Activated CD4-positive, alpha-beta T cell treated with anti-CD3 and anti-CD28 coated beads, Interleukin-2, amount 50 U/mL, for 24 hours (primary cell): ENCODE measurements at regions not wholly inside any gene's neighbourhood (a gene's known extent, or its start where the extent isn't known, plus 50 kb on each side); places are given as distances from the start of the nearest gene placed in this dataset.

ENCODE experiments used
- DNase-seq, 2 donors: peaks; one replicate each; pipeline ENCODE4 v3.0.0-alpha.2; 2020; ENCODE audit warnings: low read depth in 1 of 2, low spot score in 1 of 2

DNA sequence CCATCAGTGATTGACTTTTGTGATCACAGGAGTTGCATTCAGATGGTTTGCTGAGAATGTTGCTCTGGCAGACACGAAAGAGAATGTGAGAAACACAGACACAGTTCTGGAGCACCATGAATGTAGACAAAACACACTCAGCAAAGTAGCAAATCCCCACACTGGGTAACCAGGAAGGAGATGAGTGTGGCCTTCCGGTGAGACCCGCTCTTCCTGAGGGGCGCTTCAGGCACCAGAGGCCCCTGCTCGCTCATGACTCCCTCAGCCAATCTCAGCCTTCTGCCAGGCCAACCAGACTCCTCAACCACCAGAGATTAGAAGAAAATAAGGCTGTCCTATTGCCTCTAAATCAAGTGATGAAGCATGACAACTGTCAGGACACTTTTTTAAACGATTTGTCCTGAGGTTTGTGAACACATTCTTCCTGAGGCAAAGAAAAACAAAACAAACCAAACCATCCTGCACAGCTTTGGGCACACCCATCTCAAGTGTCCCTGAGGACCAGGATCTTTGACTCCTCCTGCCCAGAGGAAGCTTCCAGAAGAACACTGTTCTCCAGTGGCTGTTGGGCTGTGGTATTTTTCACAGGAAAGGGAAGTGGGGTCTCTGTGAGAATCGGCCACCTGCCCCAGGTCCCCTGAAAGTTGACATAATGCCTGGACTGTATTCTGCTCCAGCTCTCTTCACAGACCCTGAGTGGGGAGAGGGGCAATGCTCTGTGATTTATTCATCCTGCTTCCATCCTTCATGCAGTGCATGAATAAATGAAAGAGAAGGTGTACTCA, 152.8 kb downstream of the BCL11A start:
- DNase-seq: no peak

DNA sequence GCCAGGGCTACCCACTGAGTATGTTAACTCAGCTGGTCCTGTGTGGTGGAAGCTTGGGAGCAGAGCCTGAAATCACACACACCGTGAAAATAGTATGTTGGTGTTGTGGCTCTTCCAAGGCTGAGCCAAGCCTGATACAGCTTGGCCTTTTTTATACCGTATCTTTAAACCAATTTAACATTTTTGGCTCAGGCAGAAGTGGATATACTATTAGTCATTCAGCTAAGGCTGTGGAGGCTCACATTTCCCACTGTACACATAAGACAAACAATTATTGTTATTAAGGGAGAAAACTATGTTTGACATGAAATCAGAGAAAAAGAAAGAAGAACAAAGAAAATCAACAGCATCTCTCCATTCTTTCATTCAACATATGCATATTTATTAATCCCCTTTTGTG, 159.0 kb downstream of the BCL11A start:
- DNase-seq: no peak

DNA sequence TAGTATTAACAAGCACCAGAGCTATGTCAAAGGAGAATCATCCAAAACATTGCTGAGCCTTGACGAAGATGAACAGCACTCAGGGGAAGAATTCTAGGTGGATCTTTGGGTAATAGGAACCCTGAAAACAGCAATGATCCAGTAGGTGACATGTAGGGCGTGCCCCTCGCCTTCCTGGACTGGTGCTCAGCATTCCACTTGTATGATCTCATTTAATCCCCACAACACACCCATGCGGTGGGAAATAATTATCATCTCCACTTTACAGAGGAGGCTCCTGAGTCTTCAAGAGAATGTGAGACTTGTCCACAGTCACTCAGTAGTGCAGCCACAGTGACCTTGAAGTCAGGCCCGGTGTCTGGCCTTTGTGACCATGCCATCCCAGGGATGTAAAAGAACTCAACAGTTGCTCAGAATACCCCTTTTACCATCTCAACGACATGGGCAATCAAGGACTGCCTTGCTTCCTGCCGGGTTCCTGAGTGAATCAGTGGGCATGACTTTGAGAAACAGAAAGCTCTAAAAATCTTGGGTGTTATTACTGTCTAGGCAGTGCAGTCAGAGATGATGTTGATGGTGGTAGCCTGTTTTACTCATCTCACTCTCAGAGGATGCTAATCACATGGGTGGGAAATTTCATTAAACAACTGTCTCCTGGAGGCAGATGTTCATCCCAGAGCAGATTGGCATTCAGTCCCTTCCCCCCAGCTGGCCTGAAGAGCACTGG, 161.6 kb downstream of the BCL11A start:
- no peak for DNase-seq

DNA sequence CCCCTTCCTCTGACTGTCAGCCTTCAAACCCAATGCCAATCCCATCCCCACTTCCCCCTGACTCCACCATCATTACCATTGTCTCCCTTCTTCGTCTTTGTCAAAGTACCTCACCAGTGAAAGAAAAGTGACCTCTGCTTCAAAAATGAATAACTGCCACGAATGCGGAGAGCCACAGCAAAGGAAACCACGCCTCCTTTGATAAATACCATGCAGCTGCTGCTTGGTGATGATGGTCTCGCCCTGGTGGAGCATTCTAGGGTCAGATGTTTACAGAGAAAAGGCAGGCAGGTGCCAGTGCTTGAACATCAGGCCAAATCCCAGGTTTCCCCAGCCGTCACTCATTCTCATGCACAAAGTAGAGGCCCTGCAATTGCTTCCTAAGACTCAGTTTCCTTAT, 162.2 kb downstream of the BCL11A start:
- DNase-seq: no peak

DNA sequence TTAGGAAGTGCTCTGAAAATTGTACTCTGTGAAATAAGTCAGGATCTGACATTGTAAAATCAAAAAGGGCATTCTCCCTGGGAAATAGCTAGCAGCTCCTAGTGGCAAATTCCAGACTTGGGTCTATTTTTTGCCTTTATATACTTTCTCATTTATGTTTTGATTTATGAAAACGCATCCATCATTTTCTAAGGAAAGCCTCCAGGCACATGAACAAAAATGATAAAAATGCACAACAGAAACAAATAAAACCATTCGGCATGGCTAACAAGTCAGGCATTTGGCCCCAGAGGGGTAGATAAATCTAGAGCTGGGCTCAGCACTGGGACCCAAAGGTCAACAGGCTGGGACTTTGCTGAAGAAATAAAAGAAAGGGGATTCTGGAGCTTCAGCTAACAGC, 167.0 kb downstream of the BCL11A start:
- DNase-seq: no peak

DNA sequence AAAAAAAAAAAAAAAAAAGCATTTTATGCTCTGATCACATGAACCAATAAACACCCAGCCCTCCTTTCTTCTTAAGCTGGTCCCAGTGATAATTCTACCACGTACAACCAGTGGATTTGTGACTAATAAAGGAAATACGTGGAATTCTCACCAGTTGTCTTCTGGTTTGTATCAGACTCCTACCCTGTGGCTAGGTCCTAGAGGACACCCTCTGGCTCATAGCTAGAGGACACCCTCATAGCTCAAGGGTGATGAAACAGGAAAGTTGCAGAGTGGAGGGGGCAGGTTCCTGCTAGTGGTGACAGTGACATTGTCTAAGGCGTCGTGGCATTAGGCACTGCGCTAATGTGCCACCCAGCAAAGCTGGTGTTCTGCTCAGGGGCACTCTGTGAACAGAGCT, 167.8 kb downstream of the BCL11A start:
- DNase-seq: no peak

DNA sequence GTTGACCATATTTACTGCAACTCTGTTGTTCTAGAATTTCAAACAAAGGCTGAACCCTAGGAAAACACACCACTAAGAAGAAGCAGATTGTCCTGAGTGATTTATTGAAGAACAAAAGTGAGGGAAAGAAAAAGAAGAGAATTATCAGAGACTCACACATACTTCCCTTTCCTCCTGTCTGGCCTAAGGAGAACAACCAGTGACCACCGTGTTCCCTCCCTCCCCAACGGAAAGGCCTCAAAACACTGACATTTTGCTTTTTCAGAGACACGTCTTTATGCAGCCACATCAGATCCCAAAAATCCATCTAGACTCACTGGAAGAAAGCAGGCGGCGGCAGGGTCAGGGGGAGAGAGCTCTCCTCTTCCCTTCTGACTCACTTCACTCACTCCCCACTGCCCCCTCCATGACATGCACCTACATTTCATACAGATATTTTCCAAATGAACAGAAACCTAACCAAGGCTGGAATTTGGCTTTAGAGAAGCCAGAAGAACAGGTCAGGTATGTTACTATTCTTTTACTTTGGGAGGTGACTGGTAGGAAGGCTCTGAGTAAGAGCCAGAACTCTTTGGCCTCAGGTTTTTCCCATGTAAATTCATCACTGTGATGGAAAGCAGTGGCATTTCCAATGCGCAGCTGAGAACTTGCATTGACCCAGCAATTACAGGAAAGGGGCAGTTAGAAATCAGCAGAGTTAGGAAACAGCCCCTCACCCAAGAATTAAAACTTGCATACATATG, 169.9 kb downstream of the BCL11A start:
- no peak for DNase-seq

DNA sequence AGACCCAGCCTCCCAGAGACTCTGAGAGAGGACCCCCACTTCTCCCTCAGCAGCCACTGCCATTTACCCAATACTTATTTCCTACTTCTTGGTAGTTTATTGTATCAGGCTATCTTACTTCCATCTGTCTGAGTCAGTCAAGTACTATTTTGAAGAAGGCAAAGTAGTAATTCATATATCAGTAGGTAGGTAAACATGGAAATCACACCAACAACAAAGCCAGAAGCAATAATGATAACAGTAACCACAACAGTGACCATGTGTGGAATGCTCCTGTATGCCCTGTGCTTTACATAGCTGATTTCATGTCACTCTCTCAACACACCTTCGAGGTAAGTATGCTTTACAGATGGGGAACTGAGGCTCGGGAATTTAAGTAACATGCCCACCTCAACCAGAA, 173.0 kb downstream of the BCL11A start:
- DNase-seq: no peak

DNA sequence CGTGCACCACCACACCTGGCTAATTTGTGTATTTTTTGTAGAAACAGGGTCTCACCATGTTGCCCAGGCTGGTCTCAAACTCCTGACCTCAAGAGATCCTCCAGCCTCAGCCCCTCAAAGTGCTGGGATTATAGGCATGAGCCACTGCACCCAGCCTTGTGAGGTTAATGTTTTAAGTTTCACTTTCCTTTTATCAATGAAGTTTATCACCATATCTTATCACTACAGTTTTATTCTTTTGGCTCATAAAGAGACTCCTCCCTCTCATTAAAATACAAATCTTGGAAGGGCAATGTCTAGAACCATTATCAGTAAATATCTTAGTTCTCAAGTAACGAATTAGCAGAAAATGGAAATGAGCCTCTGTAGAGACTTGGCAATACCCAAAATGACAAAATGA, 173.8 kb downstream of the BCL11A start:
- DNase-seq: no peak

DNA sequence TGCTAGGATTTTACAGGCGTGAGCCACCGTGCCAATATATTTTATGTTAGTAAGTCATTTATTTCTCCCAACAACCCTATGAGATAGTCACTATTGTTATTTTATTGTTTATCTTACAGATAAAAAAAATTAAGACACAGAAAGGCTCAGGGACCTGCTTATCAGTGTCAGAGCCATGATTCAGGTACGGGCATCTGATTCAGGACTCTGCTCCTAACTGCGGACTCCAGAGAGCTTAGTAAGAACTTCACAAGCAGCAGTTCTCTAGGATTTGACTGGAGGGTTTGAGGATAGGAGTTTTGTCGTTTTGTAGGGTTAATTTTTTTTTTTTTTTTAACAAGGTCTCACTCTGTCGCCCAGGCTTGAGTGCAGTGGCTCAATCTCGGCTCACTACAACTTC, 174.2 kb downstream of the BCL11A start:
- DNase-seq: no peak

DNA sequence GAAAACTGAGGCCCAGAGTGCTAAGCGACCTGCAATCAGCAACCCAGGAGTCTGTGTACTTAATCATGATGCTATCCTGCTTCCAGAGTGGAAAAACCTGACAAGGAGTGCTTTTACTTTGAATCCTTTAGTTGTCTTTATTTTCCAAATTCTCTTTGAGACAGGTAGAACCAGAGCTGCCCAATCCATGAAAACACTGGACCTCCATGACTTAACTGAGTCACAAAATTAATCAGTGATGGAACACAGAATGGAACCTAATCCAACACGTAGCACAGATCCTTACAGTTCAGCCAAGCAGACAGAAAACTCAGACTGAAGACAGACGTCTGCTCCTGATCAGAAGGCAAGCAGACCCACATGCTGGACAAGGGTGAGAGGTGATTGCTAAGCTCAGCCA, 175.6 kb downstream of the BCL11A start:
- DNase-seq: no peak

DNA sequence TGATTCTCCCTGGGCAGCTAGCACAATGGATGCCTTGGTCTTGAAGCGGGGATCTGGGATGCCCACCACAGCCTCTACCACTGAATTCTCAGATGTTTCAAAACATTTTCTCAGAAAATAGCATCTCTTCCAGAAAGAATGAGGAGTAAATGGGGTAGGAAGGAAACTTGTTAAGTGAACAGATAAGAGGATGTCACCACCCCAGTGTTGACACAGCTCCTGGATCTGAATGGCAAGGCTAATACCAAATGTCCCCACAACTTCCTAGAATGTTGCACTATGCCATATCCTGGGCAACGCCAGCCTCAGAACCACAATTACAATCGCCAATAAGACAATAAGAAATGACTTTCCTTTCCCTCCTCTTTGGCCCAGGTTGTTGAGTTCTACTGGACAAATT, 177.2 kb downstream of the BCL11A start:
- DNase-seq: no peak

DNA sequence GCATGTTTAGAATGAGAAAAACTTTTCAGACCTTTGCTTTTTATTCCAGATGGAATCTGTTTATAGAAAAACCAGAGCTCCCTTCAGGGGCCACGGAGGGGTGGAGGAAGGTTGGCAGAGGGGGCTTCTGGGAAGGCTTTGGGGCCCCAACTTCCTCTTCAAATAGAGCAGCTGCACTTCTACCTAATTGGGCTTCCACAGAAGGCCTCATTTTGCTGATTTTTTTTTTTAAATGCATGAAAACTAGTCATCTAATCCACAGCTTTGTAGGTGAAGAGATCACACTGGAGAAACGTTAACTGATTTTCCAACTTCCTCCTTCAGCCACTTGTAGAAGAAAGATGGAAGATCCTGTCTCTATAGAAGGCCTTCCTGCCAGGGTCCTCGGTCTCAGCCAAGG, 181.8 kb downstream of the BCL11A start:
- no peak for DNase-seq

DNA sequence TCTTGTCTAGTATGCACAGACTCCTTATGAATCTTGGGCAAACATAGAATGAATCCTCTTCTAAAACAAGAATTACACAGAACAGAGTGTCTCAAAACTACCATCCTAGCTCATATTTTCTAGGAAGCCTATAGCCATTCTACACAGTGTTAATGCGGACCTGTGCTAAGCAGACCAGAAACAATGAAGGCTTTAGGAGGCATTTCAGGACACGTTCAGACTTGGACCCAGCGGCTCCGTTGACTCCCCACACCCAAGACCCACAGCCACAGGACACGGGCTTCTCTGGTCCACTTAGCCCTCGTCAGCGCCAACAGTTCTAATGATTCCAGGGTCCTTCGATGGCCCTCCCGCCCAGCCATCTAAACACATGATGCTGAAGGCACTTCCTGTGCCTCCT, 182.2 kb downstream of the BCL11A start:
- no peak for DNase-seq

DNA sequence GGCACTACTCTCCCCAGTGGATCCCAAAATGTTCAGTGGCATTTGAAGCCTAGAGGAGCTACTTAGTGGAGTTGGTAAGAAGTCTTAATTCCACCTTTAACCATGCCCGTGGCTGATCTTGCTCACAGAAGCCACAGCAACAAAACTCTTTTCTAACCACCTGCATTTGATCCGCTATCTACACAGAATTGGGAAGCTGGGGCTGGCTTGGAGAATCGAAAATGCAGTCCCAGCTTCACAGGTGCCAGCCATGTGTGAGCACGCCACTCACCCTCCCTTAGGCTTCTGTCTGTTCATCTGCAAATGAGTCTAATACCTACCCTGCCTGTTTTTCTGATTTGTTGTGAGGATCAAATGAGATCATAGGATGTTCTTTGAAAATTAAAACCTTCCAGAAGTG, 182.6 kb downstream of the BCL11A start:
- no peak for DNase-seq

DNA sequence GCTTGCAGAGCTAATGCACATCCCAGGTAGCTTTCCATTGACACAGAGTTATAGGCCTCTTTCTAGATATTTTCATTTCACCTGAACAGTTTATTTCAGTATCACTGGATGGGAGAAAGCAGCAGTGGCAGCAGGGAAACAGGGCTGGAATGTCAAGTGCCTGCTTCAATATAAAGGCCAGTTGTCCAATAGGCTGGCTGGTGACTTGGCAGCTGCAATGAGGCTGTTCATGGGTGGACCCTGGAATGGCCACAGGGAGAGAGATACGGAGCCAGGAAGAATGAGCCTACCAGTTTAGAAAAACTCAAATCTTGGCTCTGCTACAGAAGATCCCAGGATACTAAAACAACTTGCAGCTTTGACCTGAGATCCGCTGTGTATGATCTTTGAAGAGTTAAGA, 185.0 kb downstream of the BCL11A start:
- no peak for DNase-seq

DNA sequence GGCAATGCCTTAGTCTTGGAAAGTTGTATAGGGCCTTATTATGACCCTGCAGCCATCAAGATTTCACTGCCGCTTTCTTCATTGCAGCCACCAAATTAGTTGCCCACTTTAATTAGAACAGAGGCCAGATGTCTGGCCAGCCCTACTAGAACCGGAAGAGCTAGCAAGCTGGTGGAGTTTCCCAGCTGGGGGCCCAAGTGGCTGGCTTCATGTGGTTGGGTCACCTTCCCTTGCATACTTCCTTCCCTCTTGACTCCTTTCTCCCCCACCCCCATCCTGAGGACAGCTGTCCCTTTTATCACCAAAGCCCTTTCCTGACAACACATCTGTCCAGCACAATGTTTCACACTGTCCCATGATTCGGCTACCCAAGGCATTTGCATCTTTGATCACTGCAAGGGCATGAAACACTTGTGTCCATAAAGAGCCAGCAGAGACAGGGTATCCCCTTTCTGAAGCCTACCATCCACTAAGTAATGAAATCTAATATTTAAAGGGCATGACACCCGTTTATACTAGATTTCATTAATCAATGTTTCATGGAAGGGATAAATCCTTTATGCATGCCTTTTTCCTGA, 187.2 kb downstream of the BCL11A start:
- no peak for DNase-seq

DNA sequence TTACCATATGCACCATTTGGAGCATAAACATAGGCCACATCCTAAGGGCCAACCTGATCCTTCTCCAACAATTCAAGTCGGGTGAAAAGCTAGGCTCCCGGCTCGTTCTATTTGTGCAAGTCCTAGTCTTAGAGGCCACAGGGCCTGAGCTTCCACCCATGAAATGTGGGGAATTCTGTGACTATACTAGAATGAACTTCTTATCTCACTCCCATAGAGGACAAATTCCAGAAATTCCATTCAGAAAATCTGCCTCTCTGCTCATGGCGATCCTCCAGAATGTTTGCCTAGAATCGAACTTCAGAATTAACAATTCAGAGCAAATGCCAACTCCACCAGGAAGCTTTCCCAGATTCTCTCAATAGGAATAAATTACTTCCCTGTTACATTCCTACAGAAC, 187.9 kb downstream of the BCL11A start:
- no peak for DNase-seq

DNA sequence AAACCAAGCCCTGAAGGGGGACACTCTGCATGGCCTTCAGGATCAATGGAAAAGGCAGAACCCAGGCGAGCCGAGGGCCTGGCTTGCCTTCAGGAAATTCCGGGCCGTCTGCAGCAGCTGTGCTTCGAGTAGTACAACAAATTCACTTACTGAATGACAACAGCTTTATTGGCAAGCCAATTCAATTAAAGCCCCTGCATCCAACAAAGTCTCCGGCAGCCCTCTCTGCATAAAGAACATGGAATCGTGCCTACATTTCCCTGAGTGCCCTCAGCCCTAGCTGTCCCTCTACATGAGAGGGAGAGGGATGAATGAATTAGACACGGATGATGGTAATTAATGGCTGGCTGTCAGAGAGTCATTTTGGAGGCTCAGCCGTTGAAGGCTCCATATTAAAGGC, 189.0 kb downstream of the BCL11A start:
- DNase-seq: no peak

DNA sequence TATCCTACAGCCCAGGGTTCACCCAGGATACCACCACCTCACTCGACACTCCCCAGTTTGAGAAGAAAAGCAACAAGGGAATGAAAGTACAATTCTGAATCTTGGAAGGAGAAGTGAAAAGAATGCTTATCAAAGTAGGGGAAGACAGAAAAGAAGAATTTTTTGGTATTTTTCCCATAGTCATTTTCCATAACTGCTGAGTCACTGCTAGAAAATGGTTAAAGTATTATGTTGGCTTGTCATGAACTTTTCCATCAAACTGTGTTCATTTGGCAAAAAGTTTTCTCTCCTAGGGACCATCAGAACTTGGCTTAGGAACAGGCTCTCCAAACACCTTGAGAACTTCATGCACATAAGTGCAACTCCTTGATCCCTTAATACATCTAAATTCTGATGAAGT, 192.0 kb downstream of the BCL11A start:
- no peak for DNase-seq

DNA sequence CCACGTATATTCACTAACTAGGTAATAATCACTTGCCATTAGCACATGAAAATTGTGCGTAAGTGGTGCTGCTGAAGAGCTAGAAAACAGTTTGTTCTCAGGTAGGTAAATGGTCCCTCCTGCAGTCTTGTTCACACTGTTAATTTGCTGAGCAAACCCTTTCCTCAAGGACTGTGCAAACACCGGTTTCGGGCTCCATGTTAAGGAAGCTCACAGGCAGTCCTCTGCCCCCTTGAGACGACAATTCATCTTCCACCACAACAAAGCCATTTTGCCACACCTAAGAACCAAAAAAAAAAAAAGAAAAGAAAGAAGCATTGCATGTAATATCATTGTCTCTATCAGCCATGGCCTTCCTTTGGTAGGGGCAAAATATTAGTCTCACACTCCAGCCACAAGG, 193.9 kb downstream of the BCL11A start:
- no peak for DNase-seq

DNA sequence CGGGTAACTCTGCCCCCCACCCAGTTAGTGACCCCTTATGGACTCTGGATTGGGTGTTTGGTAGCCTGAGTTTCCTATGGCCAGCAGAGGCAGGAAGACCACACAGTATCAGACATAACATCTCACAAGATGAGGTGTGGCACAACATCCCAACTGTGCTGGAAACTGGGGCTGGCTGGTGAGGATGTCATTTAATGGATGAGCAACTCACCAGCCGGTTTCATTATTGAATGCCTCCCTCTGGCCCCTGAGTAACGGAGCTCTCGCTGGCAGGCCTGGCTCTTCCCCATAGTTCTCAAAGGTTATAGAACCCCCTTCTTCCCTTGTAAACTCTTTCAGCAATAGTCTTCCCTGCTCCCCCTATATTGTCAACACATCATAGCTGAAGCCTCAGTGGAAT, 195.0 kb downstream of the BCL11A start:
- no peak for DNase-seq
